K562 (cell line): ENCODE measurements at regions not wholly inside any gene's neighbourhood (a gene's known extent, or its start where the extent isn't known, plus 50 kb on each side); places are given as distances from the start of the nearest gene placed in this dataset.

ENCODE experiments used
- ATAC-seq: fragments of 200-7000 bp; cut with Tn5 transposase; 3 replicates; pipeline ENCODE4 v1.9.1; 2020; ENCODE audit warnings: moderate library complexity
- BruUV-seq: library from RNA; stranded (reverse); fragments of 400-500 nt; replicated peaks from 2 replicates; lab custom pipeline; 2021; lab: Mats Ljungman, UMichigan
- CTCF ChIA-PET: fragments of 300-600 bp; formaldehyde crosslinking; extraction: SDS; loops from one replicate; lab custom pipeline; 2021; ENCODE audit warnings: low intra/inter-chr PET ratio; lab: Yijun Ruan, JAX
- POLR2A ChIA-PET: fragments of 300-600, 350-650 bp; sonication (Branson Sonifier 250); formaldehyde crosslinking; extraction: SDS; loops from one replicate; lab custom pipeline; 2021; ENCODE audit warnings: antibody characterized with exemption, inconsistent platforms; lab: Yijun Ruan, JAX
- DNase-seq, 4 experiments: peaks; one replicate each; pipeline versions ENCODE4 v3.0.0 to v3.0.0-alpha.2; 2011 to 2018; ENCODE audit warnings: low spot score in 3 of 4, mixed read lengths in 3 of 4; ENCODE audit errors: extremely low read depth in 1 of 4
- FAIRE-seq: peaks from 2 replicates; lab custom pipeline; 2011; peaks lifted over from hg19 to GRCh38; lab: Jason Lieb, UNC
- H2AFZ ChIP-seq: 2 replicates; pipeline ENCODE4 v1.6.0; 2011; ENCODE audit warnings: low read depth, low read length, control low read depth, inconsistent platforms
- H3K27ac ChIP-seq: fragments of 200-600 bp; 3 replicates; pipeline ENCODE4 v1.8.0; 2011; ENCODE audit warnings: low read depth, mild to moderate bottlenecking, control low read depth, inconsistent platforms, low read length, moderate library complexity, mixed read lengths; ENCODE audit errors: extremely low read depth
- H3K27me3 ChIP-seq, 2 experiments: fragments of 300-600 bp in 1 of 2; 2 replicates in 1 of 2; 3 replicates in 1 of 2; pipeline versions ENCODE4 v1.6.0 to v1.8.0; 2011; ENCODE audit warnings: inconsistent platforms in 2 of 2, low read length in 2 of 2, mild to moderate bottlenecking in 1 of 2, mixed read lengths in 1 of 2, moderate library complexity in 1 of 2; ENCODE audit not compliant: control insufficient read depth in 2 of 2, insufficient read depth in 2 of 2
- H3K36me3 ChIP-seq: fragments of 300-600 bp; 3 replicates; pipeline ENCODE4 v1.8.0; 2011; ENCODE audit warnings: mild to moderate bottlenecking, low read length, inconsistent platforms; ENCODE audit not compliant: control insufficient read depth, insufficient read depth
- H3K4me1 ChIP-seq, 2 experiments: fragments of 200-600 bp in 1 of 2; replicated peaks in 1 of 2; 2 replicates in 1 of 2; 3 replicates in 1 of 2; pipeline versions ENCODE4 v1.5.1 to v1.8.0; 2011; ENCODE audit warnings: inconsistent platforms in 2 of 2, low read length in 2 of 2, mild to moderate bottlenecking in 1 of 2, mixed read lengths in 1 of 2, moderate library complexity in 1 of 2; ENCODE audit not compliant: control insufficient read depth in 2 of 2, insufficient read depth in 2 of 2
- H3K4me2 ChIP-seq: 2 replicates; pipeline ENCODE4 v1.6.1; 2011; ENCODE audit warnings: low read length, control low read depth, inconsistent platforms, mixed read lengths; ENCODE audit not compliant: insufficient read depth
- H3K4me3 ChIP-seq: fragments of 200-600 bp; sonication (generic), shearing (Covaris generic); 2 replicates; pipeline ENCODE4 v1.5.1; 2016; ENCODE audit warnings: control low read depth, inconsistent platforms
- H3K79me2 ChIP-seq: fragments of 200-600 bp; 3 replicates; pipeline ENCODE4 v1.8.0; 2011; ENCODE audit warnings: low read length, inconsistent platforms; ENCODE audit not compliant: control insufficient read depth, insufficient read depth
- H3K9ac ChIP-seq, 2 experiments: 2 replicates each; pipeline versions ENCODE4 v1.6.0 to v1.6.1; 2011; ENCODE audit warnings: low read depth in 2 of 2, low read length in 2 of 2, control low read depth in 1 of 2, inconsistent platforms in 1 of 2, mild to moderate bottlenecking in 1 of 2, mixed read lengths in 1 of 2; ENCODE audit not compliant: insufficient read depth in 1 of 2
- H3K9me1 ChIP-seq: one replicate; pipeline ENCODE4 v1.6.0; 2011; ENCODE audit warnings: inconsistent platforms, mild to moderate bottlenecking, low read length, moderate library complexity; ENCODE audit not compliant: control insufficient read depth, insufficient read depth
- H3K9me3 ChIP-seq: replicated peaks from 2 replicates; pipeline ENCODE4 v1.5.1; 2011; ENCODE audit warnings: low read depth, low read length, inconsistent platforms; ENCODE audit not compliant: control insufficient read depth, insufficient read depth
- H4K20me1 ChIP-seq: replicated peaks from 2 replicates; pipeline ENCODE4 v1.6.1; 2011; ENCODE audit warnings: low read length, inconsistent platforms, mixed read lengths; ENCODE audit not compliant: control insufficient read depth, insufficient read depth
- WGBS: fragments of 100-300 bp; shearing (Covaris generic); methylation state at CpG from one replicate; pipeline ENCODE4 v1.1.6; 2016; ENCODE audit warnings: low coverage, mixed read lengths; ENCODE audit not compliant: insufficient coverage; ENCODE audit errors: missing lambda C conversion rate; 5-methylcytosine and 5-hydroxymethylcytosine counted together
- in situ Hi-C: fragments of 300-500 bp; cut with MboI; formaldehyde crosslinking; loops from 4 replicates; pipeline ENCODE4 v1.15.0; 2018; ENCODE audit warnings: inconsistent platforms, mixed read lengths
- intact Hi-C: fragments of 100-400 bp; cut with micrococcal nuclease; formaldehyde crosslinking; loops from 2 replicates; pipeline ENCODE4 v1.14.2; 2022
- TF ChIP-seq, protein P1 (sequence below): fragments of 450-650 bp; IDR thresholded peaks from 2 replicates; pipeline ENCODE4 v1.6.1; 2017; ENCODE audit warnings: antibody characterized with exemption, mild to moderate bottlenecking

DNA sequence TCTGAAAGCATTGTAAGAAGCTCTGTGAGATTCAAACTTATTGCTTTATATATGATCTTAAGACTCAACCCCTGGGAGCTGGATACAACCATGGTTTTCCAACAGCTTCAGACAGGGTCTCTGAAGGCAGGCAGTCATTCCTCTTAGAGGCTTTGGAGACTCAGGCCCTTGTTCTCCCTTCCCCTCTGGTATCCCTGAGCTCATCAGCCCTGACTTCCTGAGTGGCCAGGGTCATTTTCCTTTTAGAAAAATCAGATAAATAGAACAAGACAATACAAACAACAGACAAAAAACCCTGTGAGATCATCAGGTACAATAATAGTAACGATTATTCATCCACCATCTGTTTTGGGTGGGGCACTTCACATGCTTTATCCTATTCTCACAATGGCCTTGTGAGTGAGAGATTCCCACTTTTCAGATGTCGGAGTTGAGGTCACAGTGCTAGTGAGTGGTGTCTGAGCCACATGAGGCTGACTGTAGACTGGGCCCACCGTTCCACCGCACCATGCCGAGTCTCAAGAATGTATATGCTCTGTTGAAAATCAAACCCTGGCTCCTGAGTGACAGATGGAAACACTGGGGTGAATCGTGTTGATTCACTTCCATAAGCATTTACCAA lies 144.2 kb downstream of the CXCL12 start:
- BruUV-seq: no TSS peak
- ATAC-seq (no peak), FAIRE-seq (no peak), DNase-seq (no peak)
- 9% methylated on average over 6 of the region's 6 CpGs for WGBS
- peaks cover 4 to 11% of the 10 kb centered on the region in 2 experiments; a peak in 2 of 5 replicates for H3K4me1 ChIP-seq
- no peak overlapping the region for H3K4me3 ChIP-seq
- no peak overlapping the region for H3K9ac ChIP-seq
- H3K79me2 ChIP-seq: no peaks in the 10 kb centered on the region
- TF ChIP-seq, protein P1, sequence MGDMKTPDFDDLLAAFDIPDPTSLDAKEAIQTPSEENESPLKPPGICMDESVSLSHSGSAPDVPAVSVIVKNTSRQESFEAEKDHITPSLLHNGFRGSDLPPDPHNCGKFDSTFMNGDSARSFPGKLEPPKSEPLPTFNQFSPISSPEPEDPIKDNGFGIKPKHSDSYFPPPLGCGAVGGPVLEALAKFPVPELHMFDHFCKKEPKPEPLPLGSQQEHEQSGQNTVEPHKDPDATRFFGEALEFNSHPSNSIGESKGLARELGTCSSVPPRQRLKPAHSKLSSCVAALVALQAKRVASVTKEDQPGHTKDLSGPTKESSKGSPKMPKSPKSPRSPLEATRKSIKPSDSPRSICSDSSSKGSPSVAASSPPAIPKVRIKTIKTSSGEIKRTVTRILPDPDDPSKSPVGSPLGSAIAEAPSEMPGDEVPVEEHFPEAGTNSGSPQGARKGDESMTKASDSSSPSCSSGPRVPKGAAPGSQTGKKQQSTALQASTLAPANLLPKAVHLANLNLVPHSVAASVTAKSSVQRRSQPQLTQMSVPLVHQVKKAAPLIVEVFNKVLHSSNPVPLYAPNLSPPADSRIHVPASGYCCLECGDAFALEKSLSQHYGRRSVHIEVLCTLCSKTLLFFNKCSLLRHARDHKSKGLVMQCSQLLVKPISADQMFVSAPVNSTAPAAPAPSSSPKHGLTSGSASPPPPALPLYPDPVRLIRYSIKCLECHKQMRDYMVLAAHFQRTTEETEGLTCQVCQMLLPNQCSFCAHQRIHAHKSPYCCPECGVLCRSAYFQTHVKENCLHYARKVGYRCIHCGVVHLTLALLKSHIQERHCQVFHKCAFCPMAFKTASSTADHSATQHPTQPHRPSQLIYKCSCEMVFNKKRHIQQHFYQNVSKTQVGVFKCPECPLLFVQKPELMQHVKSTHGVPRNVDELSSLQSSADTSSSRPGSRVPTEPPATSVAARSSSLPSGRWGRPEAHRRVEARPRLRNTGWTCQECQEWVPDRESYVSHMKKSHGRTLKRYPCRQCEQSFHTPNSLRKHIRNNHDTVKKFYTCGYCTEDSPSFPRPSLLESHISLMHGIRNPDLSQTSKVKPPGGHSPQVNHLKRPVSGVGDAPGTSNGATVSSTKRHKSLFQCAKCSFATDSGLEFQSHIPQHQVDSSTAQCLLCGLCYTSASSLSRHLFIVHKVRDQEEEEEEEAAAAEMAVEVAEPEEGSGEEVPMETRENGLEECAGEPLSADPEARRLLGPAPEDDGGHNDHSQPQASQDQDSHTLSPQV: no peak
- ChIA-PET CTCF (no interaction called here), POLR2A (no interaction called here)
- H3K27me3 ChIP-seq: no peaks in the 10 kb centered on the region
- H3K36me3 ChIP-seq: no peaks in the 10 kb centered on the region
- no peak overlapping the region for H3K4me2 ChIP-seq
- no peaks in the 10 kb centered on the region for H3K9me3 ChIP-seq
- H3K27ac ChIP-seq: no peak overlapping the region
- intact Hi-C loops: no loop called here
- H2AFZ ChIP-seq: no peak overlapping the region
- no peaks in the 10 kb centered on the region for H4K20me1 ChIP-seq
- in situ Hi-C loops: no loop called here
- H3K9me1 ChIP-seq: no peaks in the 10 kb centered on the region
